Left lung (tissue), 4 donors: ENCODE measurements at regions not wholly inside any gene's neighbourhood (a gene's known extent, or its start where the extent isn't known, plus 50 kb on each side); places are given as distances from the start of the nearest gene placed in this dataset.
"Not testable (repeated sequence)": the region's sequence is repeated elsewhere in the genome, so short reads cannot be mapped to it uniquely, and the experiment has no call there.

Experiments
- ATAC-seq: fragments of 200-7000 bp; cut with Tn5 transposase; one replicate; pipeline ENCODE4 v1.9.1; 2020; ENCODE audit warnings: moderate library complexity
- DNase-seq, 4 donors: peaks; one replicate each; pipeline ENCODE4 v3.0.0-alpha.2; 2013 to 2020
- H3K27ac ChIP-seq, 2 donors: fragments of 200-600 bp; sonication (generic) in 1 of 2; one replicate each; pipeline versions ENCODE4 v1.5.0 to v1.8.0; 2020 to 2021
- H3K27me3 ChIP-seq, 2 donors: fragments of 200-600 bp; sonication (generic) in 1 of 2; one replicate each; pipeline versions ENCODE4 v1.5.0 to v1.8.0; 2020 to 2021
- H3K36me3 ChIP-seq, 2 donors: fragments of 200-600 bp; sonication (generic) in 1 of 2; one replicate each; pipeline versions ENCODE4 v1.5.0 to v1.8.0; 2020 to 2021
- H3K4me1 ChIP-seq, 2 donors: fragments of 200-600 bp; one replicate each; pipeline ENCODE4 v1.8.0; 2021
- H3K4me3 ChIP-seq, 2 donors: fragments of 200-600 bp; sonication (generic) in 1 of 2; one replicate each; pipeline versions ENCODE4 v1.5.0 to v1.8.0; 2020 to 2021; ENCODE audit warnings: mild to moderate bottlenecking in 1 of 2
- H3K9me3 ChIP-seq, 2 donors: fragments of 200-600 bp; sonication (generic) in 1 of 2; one replicate each; pipeline versions ENCODE4 v1.5.0 to v1.8.0; 2020 to 2021
- intact Hi-C, 2 donors: fragments of 100-400 bp; cut with DNase I; formaldehyde crosslinking; loops; one replicate each; pipeline versions ENCODE4 v1.11.2 to v1.14.2; 2022
- TF ChIP-seq, protein P1 (sequence below), 2 donors: fragments of 200-600 bp; sonication (generic) in 1 of 2; IDR thresholded peaks; one replicate each; pipeline versions ENCODE4 v1.5.0 to v1.8.0; 2021; ENCODE audit warnings: antibody characterized with exemption in 2 of 2
- donor health status: DM: no; HTN: yes; CAD: no.
- donor health status: DM: no; HTN: no; CAD: no.

DNA sequence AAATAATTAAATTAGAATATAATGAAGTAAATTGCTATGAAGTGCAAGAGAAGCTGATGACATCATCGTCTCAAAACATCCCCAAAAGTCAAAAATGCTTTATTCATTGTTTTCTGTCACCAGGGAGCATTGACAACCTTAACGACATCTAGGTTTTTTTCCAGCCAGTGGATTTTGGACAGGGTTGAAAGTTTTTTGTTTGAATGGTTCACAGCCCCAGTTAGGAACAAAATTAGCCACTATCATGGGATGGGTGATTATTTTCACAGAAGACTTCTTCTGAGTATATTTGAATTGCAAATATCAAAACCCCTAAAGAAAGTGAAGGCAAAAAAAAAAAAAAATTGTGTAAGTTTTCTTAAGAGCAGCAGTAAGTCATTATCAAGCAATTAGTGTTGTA is 826.1 kb downstream of the STPG2 start:
- no peak for ATAC-seq
- peaks cover 0 to 13% of the 10 kb centered on the region in 2 donors for H3K9me3 ChIP-seq
- TF ChIP-seq, protein P1, sequence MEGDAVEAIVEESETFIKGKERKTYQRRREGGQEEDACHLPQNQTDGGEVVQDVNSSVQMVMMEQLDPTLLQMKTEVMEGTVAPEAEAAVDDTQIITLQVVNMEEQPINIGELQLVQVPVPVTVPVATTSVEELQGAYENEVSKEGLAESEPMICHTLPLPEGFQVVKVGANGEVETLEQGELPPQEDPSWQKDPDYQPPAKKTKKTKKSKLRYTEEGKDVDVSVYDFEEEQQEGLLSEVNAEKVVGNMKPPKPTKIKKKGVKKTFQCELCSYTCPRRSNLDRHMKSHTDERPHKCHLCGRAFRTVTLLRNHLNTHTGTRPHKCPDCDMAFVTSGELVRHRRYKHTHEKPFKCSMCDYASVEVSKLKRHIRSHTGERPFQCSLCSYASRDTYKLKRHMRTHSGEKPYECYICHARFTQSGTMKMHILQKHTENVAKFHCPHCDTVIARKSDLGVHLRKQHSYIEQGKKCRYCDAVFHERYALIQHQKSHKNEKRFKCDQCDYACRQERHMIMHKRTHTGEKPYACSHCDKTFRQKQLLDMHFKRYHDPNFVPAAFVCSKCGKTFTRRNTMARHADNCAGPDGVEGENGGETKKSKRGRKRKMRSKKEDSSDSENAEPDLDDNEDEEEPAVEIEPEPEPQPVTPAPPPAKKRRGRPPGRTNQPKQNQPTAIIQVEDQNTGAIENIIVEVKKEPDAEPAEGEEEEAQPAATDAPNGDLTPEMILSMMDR (IDR thresholded peaks at IDR 0.05), result no peak
- no peaks in the 10 kb centered on the region for H3K4me1 ChIP-seq
- H3K27ac ChIP-seq, result no peak overlapping the region
- intact Hi-C loops, result no loop called here
- DNase-seq, result no peak
- H3K4me3 ChIP-seq, result no peak overlapping the region
- H3K36me3 ChIP-seq, result no peaks in the 10 kb centered on the region
- no peaks in the 10 kb centered on the region for H3K27me3 ChIP-seq

DNA sequence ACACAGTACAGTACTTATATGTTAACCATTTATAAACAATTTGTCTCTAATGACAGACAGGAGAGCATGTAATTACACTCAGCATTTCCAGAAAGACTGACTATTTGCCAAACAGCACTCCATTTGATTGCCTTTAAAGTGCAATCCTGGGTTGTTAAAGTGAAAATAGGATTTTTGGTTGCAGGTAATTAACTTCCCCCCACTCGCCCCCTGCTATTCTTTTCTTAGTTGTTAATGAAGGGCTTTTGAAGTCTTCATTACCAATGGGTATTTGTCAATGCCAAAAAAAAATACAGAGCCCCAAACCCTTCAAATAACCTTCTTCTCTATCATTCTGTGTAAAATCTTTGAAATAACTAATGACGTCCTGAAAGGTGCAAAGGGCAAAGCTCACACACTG is 825.6 kb downstream of the STPG2 start:
- Histone ChIP-seq H3K27me3 (no peaks in the 10 kb centered on the region), H3K4me3 (no peak overlapping the region), H3K27ac (no peak overlapping the region), H3K36me3 (no peaks in the 10 kb centered on the region), H3K4me1 (no peaks in the 10 kb centered on the region), H3K9me3 (peaks cover 0 to 11% of the 10 kb centered on the region in 2 donors)
- ATAC-seq (no peak), DNase-seq (no peak)
- TF ChIP-seq, protein P1 (IDR thresholded peaks at IDR 0.05), result no peak
- intact Hi-C loops, result no loop called here

DNA sequence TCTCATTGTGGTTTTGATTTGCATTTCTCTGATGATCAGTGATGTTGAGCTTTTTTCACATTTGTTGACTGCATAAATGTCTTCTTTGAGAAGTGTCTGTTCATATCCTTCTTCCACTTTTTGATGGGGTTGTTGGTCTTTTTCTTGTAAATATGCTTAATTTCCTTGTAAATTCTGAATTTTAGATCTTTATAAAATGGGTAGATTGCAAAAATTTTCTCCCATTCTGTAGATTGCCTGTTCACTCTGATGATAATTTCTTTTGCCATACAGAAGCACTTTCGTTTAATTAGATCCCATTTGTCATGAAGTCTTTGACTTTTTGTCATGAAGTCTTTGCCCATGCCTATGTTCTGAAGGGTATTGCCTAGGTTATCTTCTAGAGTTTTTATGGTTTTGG is 817.5 kb downstream of the STPG2 start:
- intact Hi-C loops, H3K4me1 ChIP-seq, H3K4me3 ChIP-seq, DNase-seq, H3K27me3 ChIP-seq, H3K27ac ChIP-seq, ATAC-seq, H3K36me3 ChIP-seq: not testable (repeated sequence)
- H3K9me3 ChIP-seq, result peaks cover 0 to 27% of the 10 kb centered on the region in 2 donors

DNA sequence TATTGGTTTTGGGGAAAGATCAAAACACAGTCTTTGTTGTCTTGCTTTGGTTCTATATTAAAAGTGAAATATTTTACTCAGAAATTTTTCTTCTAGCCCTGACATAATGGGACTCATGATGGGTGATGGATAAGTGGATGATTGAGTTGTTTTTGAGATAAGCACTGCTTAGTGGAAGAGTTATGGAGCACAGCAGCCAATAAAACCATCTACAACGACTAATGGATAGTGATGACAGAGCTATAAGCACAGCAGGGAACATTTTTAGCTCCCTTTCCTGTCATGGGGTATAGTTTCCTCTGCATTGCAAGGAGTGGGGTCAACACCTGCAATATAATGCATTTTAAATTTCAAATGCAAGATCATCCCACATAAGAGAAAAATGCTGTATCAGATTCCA is 812.4 kb downstream of the STPG2 start:
- peaks cover 0 to 22% of the 10 kb centered on the region in 2 donors for H3K9me3 ChIP-seq
- intact Hi-C loops, result no loop called here

DNA sequence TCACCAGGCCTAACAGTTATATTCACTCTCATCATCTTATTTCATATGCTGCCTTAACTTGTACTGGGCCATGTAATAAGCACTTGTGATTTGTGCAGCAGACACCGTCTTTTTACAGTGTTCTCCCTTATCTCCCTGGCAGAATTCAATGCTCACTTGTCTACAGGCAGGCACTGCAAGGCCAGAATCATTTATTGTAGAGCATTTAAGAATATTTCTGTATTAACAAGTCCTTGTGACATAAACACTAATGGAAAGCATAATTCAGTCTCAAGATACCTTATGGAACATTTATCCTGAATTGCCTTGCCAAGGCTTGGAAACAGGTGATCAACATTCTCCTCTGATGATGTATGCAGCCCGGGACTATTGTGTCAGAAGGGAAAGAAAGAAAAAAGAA is 808.9 kb downstream of the STPG2 start:
- Histone ChIP-seq H3K27ac (no peak overlapping the region), H3K36me3 (no peaks in the 10 kb centered on the region), H3K4me1 (no peaks in the 10 kb centered on the region), H3K27me3 (no peaks in the 10 kb centered on the region), H3K9me3 (peaks cover 0 to 43% of the 10 kb centered on the region in 2 donors), H3K4me3 (no peak overlapping the region)
- intact Hi-C loops, result no loop called here
- TF ChIP-seq, protein P1 (IDR thresholded peaks at IDR 0.05), result no peak
- DNase-seq (no peak), ATAC-seq (no peak)

More for the DNA sequence above, 812.4 kb downstream of the STPG2 start:
- H3K27me3 ChIP-seq, result no peaks in the 10 kb centered on the region
- DNase-seq, result no peak
- no peak overlapping the region for H3K4me3 ChIP-seq
- no peak for ATAC-seq
- H3K36me3 ChIP-seq, result no peaks in the 10 kb centered on the region
- TF ChIP-seq, protein P1 (IDR thresholded peaks at IDR 0.05), result no peak
- H3K27ac ChIP-seq, result no peak overlapping the region
- H3K4me1 ChIP-seq, result no peaks in the 10 kb centered on the region

DNA sequence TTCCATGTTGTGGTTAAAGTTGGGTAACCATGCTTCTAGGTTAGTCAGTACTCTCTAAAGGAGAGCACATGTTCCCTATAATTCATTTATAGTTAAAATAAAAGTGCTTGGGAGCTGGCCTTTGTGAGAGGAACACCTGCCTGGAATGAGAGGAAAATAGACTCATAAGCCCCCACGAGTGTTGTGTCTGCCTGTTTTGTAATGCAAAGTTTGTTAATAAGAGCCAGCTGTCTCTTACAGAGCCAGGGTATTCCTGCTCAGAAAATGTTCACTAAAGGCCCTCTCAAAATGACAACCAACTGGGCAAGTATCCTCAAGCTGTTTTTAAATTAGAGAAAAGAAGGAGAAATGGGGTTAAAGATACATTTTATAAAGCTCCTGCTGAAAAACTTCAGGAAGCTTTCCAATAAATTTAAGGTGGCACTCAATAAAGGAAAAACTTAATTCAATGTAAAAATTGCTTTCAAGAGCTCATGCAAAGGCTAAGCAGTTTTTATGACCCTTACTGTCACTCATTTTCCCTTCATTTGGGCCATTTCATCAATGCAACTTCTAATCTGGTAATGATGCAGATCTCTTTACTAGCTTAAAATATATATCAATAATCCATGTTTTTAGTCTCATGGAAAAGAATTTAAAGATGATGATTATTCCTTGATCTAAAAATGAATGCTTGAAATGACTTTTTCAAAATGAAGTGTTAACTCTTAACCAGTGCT is 793.6 kb downstream of the STPG2 start:
- ATAC-seq (no peak), DNase-seq (no peak)
- intact Hi-C loops, result no loop called here
- TF ChIP-seq, protein P1 (IDR thresholded peaks at IDR 0.05), result no peak
- Histone ChIP-seq H3K9me3 (peaks cover 0 to 9% of the 10 kb centered on the region in 2 donors), H3K36me3 (no peaks in the 10 kb centered on the region), H3K27ac (no peak overlapping the region), H3K4me1 (no peaks in the 10 kb centered on the region), H3K27me3 (no peaks in the 10 kb centered on the region), H3K4me3 (no peak overlapping the region)
